ENCODE measurements at regions not wholly inside any gene's neighbourhood (a gene's known extent, or its start where the extent isn't known, plus 50 kb on each side); places are given as distances from the start of the nearest gene placed in this dataset.

- TF ChIP-seq, protein P1, sequence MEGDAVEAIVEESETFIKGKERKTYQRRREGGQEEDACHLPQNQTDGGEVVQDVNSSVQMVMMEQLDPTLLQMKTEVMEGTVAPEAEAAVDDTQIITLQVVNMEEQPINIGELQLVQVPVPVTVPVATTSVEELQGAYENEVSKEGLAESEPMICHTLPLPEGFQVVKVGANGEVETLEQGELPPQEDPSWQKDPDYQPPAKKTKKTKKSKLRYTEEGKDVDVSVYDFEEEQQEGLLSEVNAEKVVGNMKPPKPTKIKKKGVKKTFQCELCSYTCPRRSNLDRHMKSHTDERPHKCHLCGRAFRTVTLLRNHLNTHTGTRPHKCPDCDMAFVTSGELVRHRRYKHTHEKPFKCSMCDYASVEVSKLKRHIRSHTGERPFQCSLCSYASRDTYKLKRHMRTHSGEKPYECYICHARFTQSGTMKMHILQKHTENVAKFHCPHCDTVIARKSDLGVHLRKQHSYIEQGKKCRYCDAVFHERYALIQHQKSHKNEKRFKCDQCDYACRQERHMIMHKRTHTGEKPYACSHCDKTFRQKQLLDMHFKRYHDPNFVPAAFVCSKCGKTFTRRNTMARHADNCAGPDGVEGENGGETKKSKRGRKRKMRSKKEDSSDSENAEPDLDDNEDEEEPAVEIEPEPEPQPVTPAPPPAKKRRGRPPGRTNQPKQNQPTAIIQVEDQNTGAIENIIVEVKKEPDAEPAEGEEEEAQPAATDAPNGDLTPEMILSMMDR (IDR thresholded peaks at IDR 0.05) = no peak
- H3K4me3 Mint-ChIP-seq = no peak overlapping the region
- H3K9me3 ChIP-seq (replicated peaks in 1 of 2; ENCODE audit: control insufficient read depth in 1 of 2, insufficient read depth in 1 of 2, low read length in 2 of 2) = no peaks in the 10 kb centered on the region
- peaks cover 2 to 5% (median 4%) of the 10 kb centered on the region in 3 donors for H3K27me3 Mint-ChIP-seq (ENCODE audit: low read depth in 3 of 3)
- H3K9me3 Mint-ChIP-seq = peaks cover 3 to 14% (median 8%) of the 10 kb centered on the region in 7 donors
- no peaks in the 10 kb centered on the region for H3K36me3 ChIP-seq (replicated peaks in 1 of 2; ENCODE audit: control insufficient read depth in 1 of 2, insufficient read depth in 2 of 2, low read length in 2 of 2)
- no peak overlapping the region for H3K27ac Mint-ChIP-seq
- H3K9ac ChIP-seq (ENCODE audit: insufficient read depth, low read length, poor library complexity, severe bottlenecking) = no peak overlapping the region
- no peaks in the 10 kb centered on the region for H3K27me3 ChIP-seq (ENCODE audit: control insufficient read depth in 2 of 2, insufficient read depth in 2 of 2, low read length in 2 of 2)
- no peak for DNase-seq
- no peak overlapping the region for H3K27ac ChIP-seq (ENCODE audit: low read depth in 1 of 2, low read length in 2 of 2)
- intact Hi-C loops (cut with micrococcal nuclease) = no loop called here
- H3K4me1 Mint-ChIP-seq = no peaks in the 10 kb centered on the region
- H3K4me1 ChIP-seq (ENCODE audit: control insufficient read depth in 1 of 2, insufficient read depth in 2 of 2, low read length in 2 of 2) = no peaks in the 10 kb centered on the region
- no peak overlapping the region for H2AFZ ChIP-seq (ENCODE audit: insufficient read depth, low read depth, low read length, poor library complexity, severe bottlenecking)
- H3K36me3 Mint-ChIP-seq = no peaks in the 10 kb centered on the region
- H4K20me1 ChIP-seq (ENCODE audit: insufficient read depth, low read length) = no peaks in the 10 kb centered on the region
- H3K4me2 ChIP-seq (replicated peaks; ENCODE audit: extremely low read depth, low read length, poor library complexity, severe bottlenecking) = no peak overlapping the region
- WGBS (ENCODE audit: insufficient coverage) = 100% methylated on average over 1 of the region's 2 CpGs
- no peaks in the 10 kb centered on the region for H3K79me2 ChIP-seq (ENCODE audit: insufficient read depth, low read length)
- no peak overlapping the region for H3K4me3 ChIP-seq (replicated peaks in 1 of 3; ENCODE audit: low read depth in 2 of 3, low read length in 3 of 3)
Measured at GRCh38 chr4:53943345-53944085, 120.9 kb downstream of the CHIC2 start.

DNA sequence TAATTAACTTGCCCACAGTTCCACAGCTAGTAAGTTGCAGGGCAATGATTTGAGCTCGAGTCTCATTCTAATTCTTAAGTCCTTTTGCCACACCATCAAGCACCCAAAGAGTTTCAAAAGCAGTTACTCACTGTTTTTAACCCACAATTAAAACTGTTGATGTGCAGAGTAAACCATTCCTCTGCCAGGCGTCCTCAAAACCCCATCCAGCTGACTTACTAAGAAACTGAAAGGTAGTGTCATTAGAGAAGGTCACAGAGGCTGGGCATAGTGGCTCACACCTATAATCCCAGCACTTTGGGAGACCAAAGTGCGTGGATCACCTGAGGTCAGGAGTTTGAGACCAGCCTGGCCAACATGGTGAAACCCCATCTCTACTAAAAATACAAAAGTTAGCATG lies 121.7 kb downstream of the CHIC2 start:
- no peak overlapping the region for H3K4me3 Mint-ChIP-seq

More for the DNA sequence above, 121.7 kb downstream of the CHIC2 start:
- no peaks in the 10 kb centered on the region for H3K79me2 ChIP-seq (ENCODE audit: insufficient read depth, low read length)
- H3K4me1 ChIP-seq (ENCODE audit: control insufficient read depth in 1 of 2, insufficient read depth in 2 of 2, low read length in 2 of 2) = no peaks in the 10 kb centered on the region
- no peak overlapping the region for H3K9ac ChIP-seq (ENCODE audit: insufficient read depth, low read length, poor library complexity, severe bottlenecking)
- H3K4me1 Mint-ChIP-seq = no peaks in the 10 kb centered on the region
- H3K9me3 ChIP-seq (replicated peaks in 1 of 2; ENCODE audit: control insufficient read depth in 1 of 2, insufficient read depth in 1 of 2, low read length in 2 of 2) = no peaks in the 10 kb centered on the region
- H3K36me3 ChIP-seq (replicated peaks in 1 of 2; ENCODE audit: control insufficient read depth in 1 of 2, insufficient read depth in 2 of 2, low read length in 2 of 2) = no peaks in the 10 kb centered on the region
- no CpG with 5 or more reads among the region's 3 CpGs for WGBS (ENCODE audit: insufficient coverage)
- no peaks in the 10 kb centered on the region for H3K36me3 Mint-ChIP-seq
- DNase-seq = no peak
- no peaks in the 10 kb centered on the region for H4K20me1 ChIP-seq (ENCODE audit: insufficient read depth, low read length)
- intact Hi-C loops (cut with micrococcal nuclease) = no loop called here
- H3K27ac Mint-ChIP-seq = no peak overlapping the region
- TF ChIP-seq, protein P1 (IDR thresholded peaks at IDR 0.05) = no peak
- H2AFZ ChIP-seq (ENCODE audit: insufficient read depth, low read depth, low read length, poor library complexity, severe bottlenecking) = no peak overlapping the region
- H3K27ac ChIP-seq (ENCODE audit: low read depth in 1 of 2, low read length in 2 of 2) = no peak overlapping the region
- no peak overlapping the region for H3K4me3 ChIP-seq (replicated peaks in 1 of 3; ENCODE audit: low read depth in 2 of 3, low read length in 3 of 3)
- no peaks in the 10 kb centered on the region for H3K27me3 ChIP-seq (ENCODE audit: control insufficient read depth in 2 of 2, insufficient read depth in 2 of 2, low read length in 2 of 2)
- H3K4me2 ChIP-seq (replicated peaks; ENCODE audit: extremely low read depth, low read length, poor library complexity, severe bottlenecking) = no peak overlapping the region
- H3K9me3 Mint-ChIP-seq = peaks cover 3 to 14% (median 8%) of the 10 kb centered on the region in 7 donors
- H3K27me3 Mint-ChIP-seq (ENCODE audit: low read depth in 3 of 3) = peaks cover 2 to 5% (median 4%) of the 10 kb centered on the region in 3 donors

All from CD14-positive monocyte (primary cell).